ENCODE measurements at regions not wholly inside any gene's neighbourhood (a gene's known extent, or its start where the extent isn't known, plus 50 kb on each side); places are given as distances from the start of the nearest gene placed in this dataset.

DNA sequence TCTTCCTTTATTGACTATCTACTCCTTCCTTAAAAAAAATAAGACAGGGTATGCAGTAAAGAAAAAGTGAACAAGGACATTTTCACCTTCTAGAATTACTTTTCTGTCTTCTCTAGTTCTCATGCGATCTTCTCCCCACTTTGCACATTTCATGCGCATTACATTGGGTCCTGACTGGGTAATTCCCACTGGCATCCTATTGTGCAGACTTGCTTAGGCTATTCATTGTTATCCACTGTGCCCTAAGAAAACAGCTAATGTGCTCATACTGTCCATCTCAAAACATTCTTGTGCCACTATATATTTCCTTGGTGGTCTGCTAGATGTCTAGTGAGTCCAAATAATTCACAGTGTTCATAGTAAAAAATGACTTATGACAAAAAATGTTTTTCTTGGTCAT lies 447.4 kb upstream of the ROBO1 start:
- TF ChIP-seq, protein P1, sequence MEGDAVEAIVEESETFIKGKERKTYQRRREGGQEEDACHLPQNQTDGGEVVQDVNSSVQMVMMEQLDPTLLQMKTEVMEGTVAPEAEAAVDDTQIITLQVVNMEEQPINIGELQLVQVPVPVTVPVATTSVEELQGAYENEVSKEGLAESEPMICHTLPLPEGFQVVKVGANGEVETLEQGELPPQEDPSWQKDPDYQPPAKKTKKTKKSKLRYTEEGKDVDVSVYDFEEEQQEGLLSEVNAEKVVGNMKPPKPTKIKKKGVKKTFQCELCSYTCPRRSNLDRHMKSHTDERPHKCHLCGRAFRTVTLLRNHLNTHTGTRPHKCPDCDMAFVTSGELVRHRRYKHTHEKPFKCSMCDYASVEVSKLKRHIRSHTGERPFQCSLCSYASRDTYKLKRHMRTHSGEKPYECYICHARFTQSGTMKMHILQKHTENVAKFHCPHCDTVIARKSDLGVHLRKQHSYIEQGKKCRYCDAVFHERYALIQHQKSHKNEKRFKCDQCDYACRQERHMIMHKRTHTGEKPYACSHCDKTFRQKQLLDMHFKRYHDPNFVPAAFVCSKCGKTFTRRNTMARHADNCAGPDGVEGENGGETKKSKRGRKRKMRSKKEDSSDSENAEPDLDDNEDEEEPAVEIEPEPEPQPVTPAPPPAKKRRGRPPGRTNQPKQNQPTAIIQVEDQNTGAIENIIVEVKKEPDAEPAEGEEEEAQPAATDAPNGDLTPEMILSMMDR (IDR thresholded peaks at IDR 0.05), result no peak
- no peak for TF ChIP-seq POLR2A (IDR thresholded peaks at IDR 0.05)
